NT2/D1 (cell line): ENCODE measurements at regions not wholly inside any gene's neighbourhood (a gene's known extent, or its start where the extent isn't known, plus 50 kb on each side); places are given as distances from the start of the nearest gene placed in this dataset.

Experiments used
- DNase-seq: peaks from one replicate; pipeline ENCODE4 v3.0.0-alpha.2; 2011; ENCODE audit warnings: low read depth, low spot score
- H3K27me3 ChIP-seq: 2 replicates; pipeline ENCODE4 v1.6.0; 2011; ENCODE audit warnings: mild to moderate bottlenecking; ENCODE audit not compliant: insufficient read length, insufficient read depth
- H3K36me3 ChIP-seq: 2 replicates; pipeline ENCODE4 v1.6.1; 2011; ENCODE audit warnings: mild to moderate bottlenecking, low read length, mixed read lengths; ENCODE audit not compliant: insufficient read depth, insufficient read length
- H3K4me1 ChIP-seq: 2 replicates; pipeline ENCODE4 v1.5.1; 2011; ENCODE audit not compliant: insufficient read depth, insufficient read length
- H3K4me3 ChIP-seq: 2 replicates; pipeline ENCODE4 v1.5.1; 2011; ENCODE audit warnings: low read depth; ENCODE audit not compliant: insufficient read length
- H3K9ac ChIP-seq: 2 replicates; pipeline ENCODE4 v1.6.0; 2011; ENCODE audit warnings: low read depth; ENCODE audit not compliant: insufficient read length
- H3K9me3 ChIP-seq: 2 replicates; pipeline ENCODE4 v1.5.1; 2011; ENCODE audit warnings: mild to moderate bottlenecking, low read length; ENCODE audit not compliant: insufficient read depth
- SUZ12 ChIP-seq: IDR thresholded peaks from 2 replicates; pipeline ENCODE4 v1.6.1; 2011; ENCODE audit not compliant: insufficient read length, insufficient read depth; ENCODE audit errors: extremely low read depth
- YY1 ChIP-seq: IDR thresholded peaks from 2 replicates; pipeline ENCODE4 v1.6.1; 2011; ENCODE audit not compliant: insufficient read length, insufficient read depth
- ZNF274 ChIP-seq: IDR thresholded peaks from 2 replicates; pipeline ENCODE4 v1.6.1; 2011; ENCODE audit warnings: mild to moderate bottlenecking, low read depth, low read length

DNA sequence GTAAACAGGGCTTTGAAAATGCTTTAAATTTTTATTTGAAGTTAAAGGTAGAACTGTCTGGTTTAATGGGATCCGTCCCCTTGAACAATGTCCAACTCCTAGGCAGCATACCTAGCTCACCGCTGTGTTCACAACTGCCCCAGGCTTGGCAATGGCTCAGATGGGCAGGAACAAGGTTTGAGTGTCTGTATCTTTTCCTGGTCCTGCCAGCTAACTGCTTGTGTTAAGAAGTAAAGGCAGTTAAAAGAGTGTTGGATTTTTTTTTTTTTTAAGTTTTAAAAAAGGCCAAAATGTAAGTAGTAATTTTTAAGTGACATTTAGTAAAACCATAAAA is 66.7 kb upstream of the FNDC3A start:
- H3K36me3 ChIP-seq: no peaks in the 10 kb centered on the region
- TF ChIP-seq YY1 (no peak), SUZ12 (no peak), ZNF274 (no peak)
- H3K27me3 ChIP-seq: no peaks in the 10 kb centered on the region
- H3K9ac ChIP-seq: no peak overlapping the region
- H3K9me3 ChIP-seq: no peaks in the 10 kb centered on the region
- H3K4me1 ChIP-seq: no peaks in the 10 kb centered on the region
- DNase-seq: no peak
- H3K4me3 ChIP-seq: no peak overlapping the region

DNA sequence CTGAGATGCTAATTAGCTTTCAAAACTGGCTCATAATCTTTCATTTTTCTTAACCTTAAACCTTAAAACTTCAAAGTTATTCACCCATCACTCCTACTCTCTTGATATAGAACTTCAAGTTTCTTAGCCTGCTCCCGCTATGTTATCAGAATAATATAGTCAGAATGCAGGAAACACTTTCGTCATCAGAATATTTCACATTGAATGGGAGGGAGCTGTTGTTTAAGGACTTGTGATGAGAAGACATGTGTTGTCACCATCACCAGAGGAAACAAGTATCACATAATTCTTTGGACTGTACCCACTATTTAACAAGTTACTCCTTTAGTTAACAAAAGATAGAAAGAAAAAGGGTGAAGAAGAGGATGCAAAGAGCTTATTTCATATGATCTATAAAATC is 65.0 kb upstream of the FNDC3A start:
- Histone ChIP-seq H3K4me3 (no peak overlapping the region), H3K27me3 (no peaks in the 10 kb centered on the region), H3K9me3 (no peaks in the 10 kb centered on the region), H3K36me3 (no peaks in the 10 kb centered on the region), H3K9ac (no peak overlapping the region), H3K4me1 (no peaks in the 10 kb centered on the region)
- TF ChIP-seq YY1 (no peak), SUZ12 (no peak), ZNF274 (no peak)
- DNase-seq: no peak

DNA sequence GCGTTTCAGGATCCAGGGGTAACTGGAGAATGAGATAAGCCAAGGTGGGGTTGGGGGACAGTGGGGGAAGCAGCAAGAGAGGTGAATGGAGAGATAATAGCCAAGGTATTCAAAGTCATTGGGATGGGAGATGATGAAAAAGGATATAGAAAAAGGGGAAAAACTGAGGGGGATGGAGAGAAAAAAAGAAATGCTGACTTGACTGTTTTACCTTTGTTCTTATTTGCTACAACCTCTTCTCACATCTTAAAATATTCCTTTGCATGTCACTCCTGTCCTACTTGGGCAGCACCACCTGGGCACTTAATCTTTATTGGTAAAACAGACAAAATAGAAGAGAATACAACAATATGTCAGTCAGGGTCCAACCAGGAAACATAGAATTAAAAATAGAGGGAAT is 56.0 kb upstream of the FNDC3A start:
- DNase-seq: no peak
- no peaks in the 10 kb centered on the region for H3K27me3 ChIP-seq

DNA sequence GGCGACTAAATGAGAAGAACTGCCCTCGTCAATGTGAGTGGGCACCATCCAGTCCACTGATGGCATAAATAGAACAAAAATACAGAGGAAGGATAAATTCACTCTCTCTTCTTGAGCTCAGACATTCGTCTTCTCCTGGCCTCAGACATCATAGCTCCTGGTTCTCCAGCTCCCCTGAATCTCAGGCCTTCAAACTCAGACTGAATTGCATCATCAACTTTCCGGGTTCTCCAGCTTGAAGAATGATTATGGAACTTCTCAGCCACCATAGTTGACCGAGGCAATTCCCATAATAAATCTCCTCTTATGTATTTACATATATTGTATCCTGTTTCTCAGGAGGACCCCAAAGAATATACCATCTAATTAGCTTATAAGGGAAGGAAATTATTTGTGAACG is 55.0 kb upstream of the FNDC3A start:
- H3K36me3 ChIP-seq: no peaks in the 10 kb centered on the region

More for the DNA sequence above, 56.0 kb upstream of the FNDC3A start:
- TF ChIP-seq YY1 (no peak), ZNF274 (no peak), SUZ12 (no peak)
- no peak overlapping the region for H3K4me3 ChIP-seq
- no peaks in the 10 kb centered on the region for H3K9me3 ChIP-seq
- no peaks in the 10 kb centered on the region for H3K4me1 ChIP-seq
- no peaks in the 10 kb centered on the region for H3K36me3 ChIP-seq
- H3K9ac ChIP-seq: no peak overlapping the region

DNA sequence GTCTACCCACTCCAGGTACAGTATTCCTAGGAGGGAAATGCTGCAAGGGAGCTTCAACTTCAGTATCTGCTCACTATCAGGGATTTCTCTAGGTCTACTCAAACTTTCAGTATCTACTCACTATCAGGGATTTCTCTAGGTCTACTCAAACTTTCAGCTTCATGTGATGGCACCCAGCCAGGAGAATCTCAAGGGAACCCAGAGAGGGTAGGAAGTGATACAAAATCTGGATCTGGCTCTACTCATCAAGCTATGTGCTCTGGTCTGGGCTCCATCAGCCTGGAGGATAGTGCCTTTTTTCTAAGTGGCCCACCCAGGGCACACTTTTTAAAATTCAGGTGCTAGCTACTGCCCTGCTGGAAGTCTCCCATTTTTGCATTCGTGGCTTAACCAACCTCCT is 52.3 kb upstream of the FNDC3A start:
- Histone ChIP-seq H3K27me3 (no peaks in the 10 kb centered on the region), H3K4me3 (no peak overlapping the region), H3K9ac (no peak overlapping the region), H3K9me3 (no peaks in the 10 kb centered on the region), H3K36me3 (no peaks in the 10 kb centered on the region), H3K4me1 (no peaks in the 10 kb centered on the region)
- TF ChIP-seq SUZ12 (no peak), YY1 (no peak), ZNF274 (no peak)
- no peak for DNase-seq

More for the DNA sequence above, 55.0 kb upstream of the FNDC3A start:
- DNase-seq: no peak
- no peak for TF ChIP-seq ZNF274
- no peak for TF ChIP-seq SUZ12
- H3K9me3 ChIP-seq: no peaks in the 10 kb centered on the region
- no peaks in the 10 kb centered on the region for H3K27me3 ChIP-seq
- H3K4me1 ChIP-seq: no peaks in the 10 kb centered on the region
- no peak overlapping the region for H3K4me3 ChIP-seq
- H3K9ac ChIP-seq: no peak overlapping the region

DNA sequence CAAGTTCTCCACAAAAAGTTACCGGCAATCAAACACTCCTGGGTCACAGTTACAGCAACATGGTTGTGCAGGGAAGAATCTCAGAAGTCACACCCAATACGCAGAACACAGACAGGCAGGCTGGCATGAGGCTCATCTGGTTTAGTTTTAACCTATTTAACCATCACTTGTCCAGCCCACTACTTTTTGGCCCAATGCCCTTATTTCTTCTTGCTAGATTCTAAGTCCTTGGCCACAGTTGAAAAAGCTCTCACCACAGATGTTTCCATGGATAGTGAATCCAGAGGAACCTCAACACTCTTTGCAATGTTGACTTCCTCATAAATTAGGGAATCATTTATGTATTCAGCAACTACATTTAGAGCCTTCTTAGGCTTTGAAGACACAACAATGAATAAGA is 50.7 kb upstream of the FNDC3A start:
- Histone ChIP-seq H3K4me3 (no peak overlapping the region), H3K36me3 (no peaks in the 10 kb centered on the region), H3K27me3 (no peaks in the 10 kb centered on the region), H3K4me1 (no peaks in the 10 kb centered on the region), H3K9ac (no peak overlapping the region), H3K9me3 (no peaks in the 10 kb centered on the region)
- no peak for TF ChIP-seq YY1
- no peak for TF ChIP-seq ZNF274
- TF ChIP-seq SUZ12: no peak
- DNase-seq: no peak
